ENCODE measurements at regions not wholly inside any gene's neighbourhood (a gene's known extent, or its start where the extent isn't known, plus 50 kb on each side); places are given as distances from the start of the nearest gene placed in this dataset.

DNA sequence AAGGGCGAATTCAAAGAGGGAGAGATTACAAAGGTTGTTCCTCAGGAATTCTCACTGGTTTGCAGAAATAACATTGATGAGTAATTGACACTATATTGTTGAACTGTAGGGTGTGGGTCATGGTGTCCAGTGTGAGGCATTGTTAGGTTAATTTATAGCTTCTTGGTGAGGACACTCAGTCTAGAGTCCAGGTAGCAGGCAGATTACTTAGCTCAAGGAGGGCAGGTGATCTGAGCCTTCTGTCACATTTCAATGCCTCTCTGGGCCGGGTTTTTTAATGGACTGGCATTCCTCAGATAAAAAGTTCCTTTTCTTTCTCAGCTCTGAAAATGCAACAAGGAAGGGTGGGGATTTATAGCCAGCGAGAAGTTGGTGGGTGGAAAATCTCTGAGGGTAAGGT is 194.2 kb upstream of the PROK2 start:
- no peaks in the 10 kb centered on the region for H3K9me3 ChIP-seq (ENCODE audit: insufficient read depth, low read depth, low read length)
- no peaks in the 10 kb centered on the region for H3K27me3 ChIP-seq (ENCODE audit: insufficient read depth, low read length)
- H3K4me1 ChIP-seq (ENCODE audit: insufficient read depth, low read length), result 0 out of 2 replicates have a peak, but pooled peaks cover 3% of the 10 kb centered on the region
- no peak overlapping the region for H3K27ac ChIP-seq (ENCODE audit: low read length)
- H3K36me3 ChIP-seq (ENCODE audit: insufficient read depth, low read depth, low read length), result no peaks in the 10 kb centered on the region
- no peak overlapping the region for H3K4me3 ChIP-seq (ENCODE audit: low read length)
- no peak overlapping the region for H3K9ac ChIP-seq (ENCODE audit: low read depth, low read length)

DNA sequence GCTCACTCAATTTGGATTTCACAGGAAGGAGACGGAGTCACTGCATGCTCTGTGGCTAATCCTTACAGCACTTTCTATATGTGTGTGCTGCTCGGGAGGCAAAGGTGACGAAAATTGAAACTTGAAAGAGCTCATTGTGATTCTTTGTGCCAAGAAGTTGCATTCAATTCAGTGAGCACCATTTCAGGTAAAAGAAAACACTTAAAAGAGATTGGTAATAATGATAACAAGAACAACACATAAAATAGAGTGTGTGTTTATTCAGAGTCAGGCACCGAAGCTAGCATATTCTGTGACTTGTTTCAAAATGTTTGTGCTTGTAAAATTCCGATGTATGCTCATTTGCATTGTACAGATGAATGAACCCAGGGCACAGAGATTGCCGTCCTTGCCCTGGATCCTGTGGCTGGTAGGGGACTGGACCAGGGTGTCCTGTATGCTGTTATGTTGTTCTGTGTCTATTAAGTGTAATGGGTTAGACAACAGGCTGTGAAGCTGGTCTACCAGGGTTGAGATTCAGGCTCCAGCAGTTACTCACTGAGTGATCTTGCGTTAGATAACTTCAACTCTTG is 193.3 kb upstream of the PROK2 start:
- no peaks in the 10 kb centered on the region for H3K27me3 ChIP-seq (ENCODE audit: insufficient read depth, low read length)
- H3K4me3 ChIP-seq (ENCODE audit: low read length), result no peak overlapping the region
- no peaks in the 10 kb centered on the region for H3K36me3 ChIP-seq (ENCODE audit: insufficient read depth, low read depth, low read length)
- H3K9ac ChIP-seq (ENCODE audit: low read depth, low read length), result no peak overlapping the region
- no peak overlapping the region for H3K27ac ChIP-seq (ENCODE audit: low read length)
- no peaks in the 10 kb centered on the region for H3K9me3 ChIP-seq (ENCODE audit: insufficient read depth, low read depth, low read length)
- 0 out of 2 replicates have a peak, but pooled peaks cover 3% of the 10 kb centered on the region for H3K4me1 ChIP-seq (ENCODE audit: insufficient read depth, low read length)

GRCh38 chr3:71977525-71977924 is 192.6 kb upstream of the PROK2 start:
- Histone ChIP-seq H3K27ac (ENCODE audit: low read length) (no peak overlapping the region), H3K9me3 (ENCODE audit: insufficient read depth, low read depth, low read length) (no peaks in the 10 kb centered on the region), H3K9ac (ENCODE audit: low read depth, low read length) (no peak overlapping the region), H3K4me1 (ENCODE audit: insufficient read depth, low read length) (0 out of 2 replicates have a peak, but pooled peaks cover 3% of the 10 kb centered on the region), H3K4me3 (ENCODE audit: low read length) (no peak overlapping the region), H3K36me3 (ENCODE audit: insufficient read depth, low read depth, low read length) (no peaks in the 10 kb centered on the region), H3K27me3 (ENCODE audit: insufficient read depth, low read length) (no peaks in the 10 kb centered on the region)

- H3K9me3 ChIP-seq (ENCODE audit: insufficient read depth, low read depth, low read length), result no peaks in the 10 kb centered on the region
- H3K4me1 ChIP-seq (ENCODE audit: insufficient read depth, low read length), result 0 out of 2 replicates have a peak, but pooled peaks cover 3% of the 10 kb centered on the region
- H3K4me3 ChIP-seq (ENCODE audit: low read length), result no peak overlapping the region
- H3K27me3 ChIP-seq (ENCODE audit: insufficient read depth, low read length), result no peaks in the 10 kb centered on the region
- no peak overlapping the region for H3K27ac ChIP-seq (ENCODE audit: low read length)
- H3K36me3 ChIP-seq (ENCODE audit: insufficient read depth, low read depth, low read length), result no peaks in the 10 kb centered on the region
- H3K9ac ChIP-seq (ENCODE audit: low read depth, low read length), result no peak overlapping the region
These were observed 190.6 kb upstream of the PROK2 start for GRCh38 chr3:71975573-71975972.

- Histone ChIP-seq H3K9me3 (ENCODE audit: insufficient read depth, low read depth, low read length) (no peaks in the 10 kb centered on the region), H3K27ac (ENCODE audit: low read length) (no peak overlapping the region), H3K4me3 (ENCODE audit: low read length) (no peak overlapping the region), H3K9ac (ENCODE audit: low read depth, low read length) (no peak overlapping the region), H3K36me3 (ENCODE audit: insufficient read depth, low read depth, low read length) (no peaks in the 10 kb centered on the region; the same call in 1 of the 2 replicates), H3K4me1 (ENCODE audit: insufficient read depth, low read length) (0 out of 2 replicates have a peak, but pooled peaks cover 3% of the 10 kb centered on the region), H3K27me3 (ENCODE audit: insufficient read depth, low read length) (no peaks in the 10 kb centered on the region)
These were observed 189.8 kb upstream of the PROK2 start for GRCh38 chr3:71974786-71975185.

DNA sequence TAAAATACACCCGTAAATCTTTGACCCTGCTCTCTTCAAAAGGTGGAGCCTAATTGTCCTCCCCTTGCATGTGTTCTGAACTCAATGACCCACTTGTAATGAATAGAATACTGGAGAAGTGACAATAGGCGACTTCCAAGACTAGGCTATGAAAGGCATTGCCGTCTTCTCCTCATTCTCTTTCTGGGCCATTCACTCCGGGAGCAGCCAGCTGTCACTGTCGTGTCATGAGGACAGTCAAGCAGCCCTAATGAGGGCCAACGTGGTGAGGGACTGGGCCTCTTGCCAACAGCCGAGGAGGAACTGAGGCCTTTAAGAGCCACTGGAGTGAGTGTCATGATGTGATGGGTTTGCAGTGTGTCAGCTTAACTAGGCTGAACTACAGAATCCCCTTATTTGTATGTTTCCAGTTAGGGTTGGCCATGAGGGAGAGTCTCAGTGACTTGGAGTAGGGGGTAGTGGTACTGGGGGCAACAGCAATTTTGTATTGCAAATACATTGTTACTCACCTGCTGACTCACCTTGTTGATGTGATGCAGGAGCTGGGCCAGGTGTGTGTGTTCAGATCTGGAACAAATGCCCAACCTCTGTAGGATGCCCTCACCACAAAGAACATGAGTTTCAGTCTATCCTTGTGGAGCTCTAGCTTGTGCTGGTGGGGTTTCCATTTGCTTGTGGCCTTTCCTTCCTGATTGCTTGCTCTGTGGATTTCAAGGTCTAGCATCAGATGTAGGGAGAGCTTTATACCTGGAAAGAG is 188.5 kb upstream of the PROK2 start:
- Histone ChIP-seq H3K4me3 (ENCODE audit: low read length) (no peak overlapping the region), H3K36me3 (ENCODE audit: insufficient read depth, low read depth, low read length) (no peaks in the 10 kb centered on the region; the same call in 1 of the 2 replicates)

DNA sequence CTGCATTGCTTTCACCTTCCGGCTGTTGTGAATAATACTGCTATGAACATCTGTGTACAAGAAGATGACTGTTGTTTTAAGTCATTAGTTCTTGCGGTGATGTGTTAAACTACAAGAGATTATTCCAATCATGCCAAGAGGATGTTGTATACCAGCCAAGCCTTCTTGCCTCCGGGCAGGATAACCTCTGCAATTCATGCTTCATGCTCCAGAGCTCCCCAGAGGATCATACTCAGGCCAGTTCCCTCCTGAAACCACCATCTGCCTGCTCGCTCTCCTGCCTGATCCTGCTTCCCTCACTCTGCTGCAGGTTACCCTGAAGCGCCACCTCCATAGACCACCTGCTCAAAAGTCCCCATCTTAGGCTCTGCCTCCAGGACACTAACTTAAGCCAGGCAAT is 187.1 kb upstream of the PROK2 start:
- no peak overlapping the region for H3K9ac ChIP-seq (ENCODE audit: low read depth, low read length)
- no peak overlapping the region for H3K27ac ChIP-seq (ENCODE audit: low read length)
- H3K27me3 ChIP-seq (ENCODE audit: insufficient read depth, low read length), result no peaks in the 10 kb centered on the region
- H3K9me3 ChIP-seq (ENCODE audit: insufficient read depth, low read depth, low read length), result no peaks in the 10 kb centered on the region
- H3K36me3 ChIP-seq (ENCODE audit: insufficient read depth, low read depth, low read length), result no peaks in the 10 kb centered on the region; the same call in 1 of the 2 replicates
- no peaks in the 10 kb centered on the region for H3K4me1 ChIP-seq (ENCODE audit: insufficient read depth, low read length)
- no peak overlapping the region for H3K4me3 ChIP-seq (ENCODE audit: low read length)

More for the DNA sequence above, 188.5 kb upstream of the PROK2 start:
- H3K27me3 ChIP-seq (ENCODE audit: insufficient read depth, low read length), result no peaks in the 10 kb centered on the region
- H3K9ac ChIP-seq (ENCODE audit: low read depth, low read length), result no peak overlapping the region
- no peak overlapping the region for H3K27ac ChIP-seq (ENCODE audit: low read length)
- H3K9me3 ChIP-seq (ENCODE audit: insufficient read depth, low read depth, low read length), result no peaks in the 10 kb centered on the region
- 0 out of 2 replicates have a peak, but pooled peaks cover 3% of the 10 kb centered on the region for H3K4me1 ChIP-seq (ENCODE audit: insufficient read depth, low read length)

DNA sequence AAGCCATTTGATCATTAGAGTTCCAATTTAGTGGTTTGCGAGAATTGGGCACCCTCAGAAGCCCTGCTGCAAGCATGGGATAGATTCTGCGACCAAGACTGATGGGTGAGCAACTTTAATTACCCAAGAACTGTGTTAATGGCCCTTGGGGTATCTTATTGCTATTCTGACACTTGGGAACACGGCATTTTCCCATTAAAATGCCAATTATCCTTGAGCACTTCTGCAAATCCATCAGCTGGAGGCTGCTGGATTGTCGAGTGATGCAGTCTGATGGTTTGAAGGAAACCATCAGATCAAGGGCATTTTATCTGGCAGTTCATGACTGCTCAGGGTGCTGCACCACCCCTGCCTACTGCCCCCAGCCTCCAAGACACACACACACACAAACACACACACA is 183.6 kb upstream of the PROK2 start:
- Histone ChIP-seq H3K9me3 (ENCODE audit: insufficient read depth, low read depth, low read length) (no peaks in the 10 kb centered on the region), H3K27me3 (ENCODE audit: insufficient read depth, low read length) (no peaks in the 10 kb centered on the region), H3K9ac (ENCODE audit: low read depth, low read length) (no peak overlapping the region), H3K27ac (ENCODE audit: low read length) (no peak overlapping the region), H3K4me3 (ENCODE audit: low read length) (no peak overlapping the region), H3K36me3 (ENCODE audit: insufficient read depth, low read depth, low read length) (no peaks in the 10 kb centered on the region; the same call in 1 of the 2 replicates), H3K4me1 (ENCODE audit: insufficient read depth, low read length) (no peaks in the 10 kb centered on the region)

GRCh38 chr3:71966185-71966584 is 181.2 kb upstream of the PROK2 start:
- H3K27me3 ChIP-seq (ENCODE audit: insufficient read depth, low read length), result no peaks in the 10 kb centered on the region
- no peak overlapping the region for H3K4me3 ChIP-seq (ENCODE audit: low read length)
- no peak overlapping the region for H3K27ac ChIP-seq (ENCODE audit: low read length)
- no peaks in the 10 kb centered on the region; the same call in 1 of the 2 replicates for H3K36me3 ChIP-seq (ENCODE audit: insufficient read depth, low read depth, low read length)
- no peak overlapping the region for H3K9ac ChIP-seq (ENCODE audit: low read depth, low read length)
- H3K4me1 ChIP-seq (ENCODE audit: insufficient read depth, low read length), result no peaks in the 10 kb centered on the region; the same call in 1 of the 2 replicates
- H3K9me3 ChIP-seq (ENCODE audit: insufficient read depth, low read depth, low read length), result no peaks in the 10 kb centered on the region

DNA sequence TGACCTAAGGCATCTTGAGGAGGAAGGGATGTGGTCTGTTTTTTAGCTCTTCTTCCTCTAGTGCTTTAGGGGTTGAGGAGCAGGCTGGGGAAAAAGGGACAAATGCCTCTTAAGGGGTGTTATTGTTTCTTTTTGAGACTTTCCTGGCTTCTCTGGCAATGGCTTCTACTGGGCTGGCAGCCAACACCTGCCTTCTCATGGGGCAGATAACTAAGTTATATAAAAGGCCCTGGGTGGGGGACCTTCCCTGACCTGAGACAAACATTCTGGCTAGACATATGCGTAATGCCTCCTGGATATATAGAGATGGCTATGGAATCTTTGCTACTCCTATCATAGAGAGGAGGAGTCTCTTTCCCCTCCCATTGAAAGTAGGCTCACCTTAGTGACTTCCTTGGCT is 179.2 kb upstream of the PROK2 start:
- Histone ChIP-seq H3K9me3 (ENCODE audit: insufficient read depth, low read depth, low read length) (no peaks in the 10 kb centered on the region), H3K4me1 (ENCODE audit: insufficient read depth, low read length) (peaks cover 17% of the 10 kb centered on the region), H3K4me3 (ENCODE audit: low read length) (no peak overlapping the region), H3K9ac (ENCODE audit: low read depth, low read length) (no peak overlapping the region), H3K27me3 (ENCODE audit: insufficient read depth, low read length) (no peaks in the 10 kb centered on the region), H3K36me3 (ENCODE audit: insufficient read depth, low read depth, low read length) (no peaks in the 10 kb centered on the region), H3K27ac (ENCODE audit: low read length) (no peak overlapping the region)

DNA sequence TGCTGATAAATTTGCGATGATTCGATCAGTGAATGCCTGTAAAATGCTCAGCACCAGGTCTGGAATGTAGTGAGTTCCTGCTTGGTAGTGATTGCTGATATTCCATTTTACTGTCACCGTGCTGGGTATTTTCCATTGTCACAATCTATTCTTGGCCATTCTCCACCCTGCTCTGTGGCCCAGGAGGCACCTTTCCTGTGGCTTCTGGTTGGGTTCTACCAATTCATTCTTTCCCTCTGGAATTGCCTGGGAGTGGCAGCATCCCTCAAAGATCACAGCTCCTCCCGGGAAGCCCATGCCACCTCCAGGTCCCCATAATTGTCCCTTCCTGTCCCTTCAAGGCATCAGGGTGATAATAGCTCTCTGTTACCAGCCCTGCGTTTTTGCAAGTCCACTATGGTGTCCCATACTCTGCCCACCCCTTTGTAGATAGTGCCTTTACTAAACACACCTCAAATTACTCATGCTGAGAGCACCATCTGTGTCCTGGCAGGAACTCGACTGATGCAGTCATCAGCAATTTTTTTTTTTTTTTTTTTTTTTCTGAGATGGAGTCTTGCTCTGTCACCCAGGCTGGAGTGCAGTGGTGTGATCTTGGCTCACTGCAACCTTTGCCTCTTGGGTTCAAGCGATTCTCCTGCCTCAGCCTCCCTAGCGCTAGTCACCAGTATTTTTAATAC is 177.8 kb upstream of the PROK2 start:
- Histone ChIP-seq H3K4me3 (ENCODE audit: low read length) (no peak overlapping the region), H3K27ac (ENCODE audit: low read length) (no peak overlapping the region), H3K36me3 (ENCODE audit: insufficient read depth, low read depth, low read length) (no peaks in the 10 kb centered on the region), H3K9me3 (ENCODE audit: insufficient read depth, low read depth, low read length) (no peaks in the 10 kb centered on the region), H3K4me1 (ENCODE audit: insufficient read depth, low read length) (peaks cover 17% of the 10 kb centered on the region), H3K27me3 (ENCODE audit: insufficient read depth, low read length) (no peaks in the 10 kb centered on the region), H3K9ac (ENCODE audit: low read depth, low read length) (no peak overlapping the region)
